Left colon (tissue), 2 donors: ENCODE measurements at regions not wholly inside any gene's neighbourhood (a gene's known extent, or its start where the extent isn't known, plus 50 kb on each side); places are given as distances from the start of the nearest gene placed in this dataset.

ENCODE experiments used
- ATAC-seq: fragments of 200-7000 bp; cut with Tn5 transposase; one replicate; pipeline ENCODE4 v1.9.1; 2020; ENCODE audit warnings: mild to moderate bottlenecking, moderate library complexity
- DNase-seq, 2 donors: peaks; one replicate each; pipeline ENCODE4 v3.0.0-alpha.2; 2020
- intact Hi-C, 2 donors: fragments of 100-400 bp; cut with DNase I in 1 of 2; cut with micrococcal nuclease in 1 of 2; formaldehyde crosslinking; loops; one replicate each; pipeline versions ENCODE4 v1.11.2 to v1.14.0; 2022; cut with DNase I, micrococcal nuclease
- donor health status: DM: no; HTN: no; CAD: no.
- donor health status: DM: yes; HTN: yes; CAD: no.

- DNase-seq (no peak), ATAC-seq (no peak)
- intact Hi-C loops = no loop called here
These were observed 557.6 kb upstream of the AMELY start for GRCh38 chrY:7468951-7469745.

GRCh38 chrY:7467796-7468520, 556.4 kb upstream of the AMELY start:
- intact Hi-C loops = no loop called here
- ATAC-seq (no peak), DNase-seq (no peak)

- intact Hi-C loops = no loop called here
- DNase-seq = no peak
These were observed 553.7 kb upstream of the AMELY start for GRCh38 chrY:7465185-7465621.

GRCh38 chrY:7464742-7465141, 553.2 kb upstream of the AMELY start:
- ATAC-seq (no peak), DNase-seq (no peak)
- intact Hi-C loops = no loop called here

More at GRCh38 chrY:7465185-7465621, 553.7 kb upstream of the AMELY start:
- ATAC-seq = no peak

GRCh38 chrY:7463711-7464110, 552.2 kb upstream of the AMELY start:
- intact Hi-C loops = no loop called here
- no peak for DNase-seq
- ATAC-seq = no peak

GRCh38 chrY:7463196-7463595, 551.6 kb upstream of the AMELY start:
- intact Hi-C loops = no loop called here
- ATAC-seq (no peak), DNase-seq (no peak)

- intact Hi-C loops = no loop called here
- no peak for ATAC-seq
- DNase-seq = no peak
These were observed 551.1 kb upstream of the AMELY start for GRCh38 chrY:7462657-7463056.

- no peak for DNase-seq
- no peak for ATAC-seq
- intact Hi-C loops = no loop called here
These were observed 550.4 kb upstream of the AMELY start for GRCh38 chrY:7461873-7462525.

- ATAC-seq = no peak
- no peak for DNase-seq
- intact Hi-C loops = no loop called here
These were observed 548.2 kb upstream of the AMELY start for GRCh38 chrY:7459802-7460201.

- no peak for ATAC-seq
- DNase-seq = no peak
- intact Hi-C loops = no loop called here
These were observed 546.9 kb upstream of the AMELY start for GRCh38 chrY:7458301-7459078.

GRCh38 chrY:7457286-7458015, 545.9 kb upstream of the AMELY start:
- DNase-seq (no peak), ATAC-seq (no peak)
- intact Hi-C loops = no loop called here

- DNase-seq = no peak
- ATAC-seq = no peak
- intact Hi-C loops = no loop called here
These were observed 544.1 kb upstream of the AMELY start for GRCh38 chrY:7455626-7456025.

GRCh38 chrY:7453336-7453735, 541.8 kb upstream of the AMELY start:
- no peak for ATAC-seq
- intact Hi-C loops = no loop called here
- no peak for DNase-seq

- intact Hi-C loops = no loop called here
- DNase-seq (no peak), ATAC-seq (no peak)
These were observed 540.7 kb upstream of the AMELY start for GRCh38 chrY:7452246-7452645.

GRCh38 chrY:7449860-7450259, 538.3 kb upstream of the AMELY start:
- intact Hi-C loops = no loop called here
- ATAC-seq = no peak
- DNase-seq = no peak

GRCh38 chrY:7448687-7449086, 537.1 kb upstream of the AMELY start:
- intact Hi-C loops = no loop called here
- ATAC-seq (no peak), DNase-seq (no peak)

- no peak for ATAC-seq
- intact Hi-C loops = no loop called here
These were observed 536.4 kb upstream of the AMELY start for GRCh38 chrY:7447881-7448516.

GRCh38 chrY:7444141-7444540, 532.6 kb upstream of the AMELY start:
- ATAC-seq (no peak), DNase-seq (no peak)
- intact Hi-C loops = no loop called here

More at GRCh38 chrY:7447881-7448516, 536.4 kb upstream of the AMELY start:
- DNase-seq = no peak
